SU-DHL-6 (cell line): ENCODE measurements at regions not wholly inside any gene's neighbourhood (a gene's known extent, or its start where the extent isn't known, plus 50 kb on each side); places are given as distances from the start of the nearest gene placed in this dataset.

Source experiments
- H2AFZ ChIP-seq: fragments of 200-600 bp; sonication (generic); 2 replicates; pipeline ENCODE4 v1.6.1; 2014; ENCODE audit warnings: low read depth, mild to moderate bottlenecking, moderate library complexity, mixed read lengths, antibody characterized with exemption, low read length; ENCODE audit not compliant: severe bottlenecking
- H3F3A ChIP-seq: fragments of 200-600 bp; shearing (Covaris generic); 2 replicates; pipeline ENCODE4 v1.6.0; 2016; ENCODE audit warnings: antibody characterized with exemption, mild to moderate bottlenecking; ENCODE audit not compliant: insufficient read depth
- H3K27ac ChIP-seq: fragments of 200-600 bp; sonication (generic); 2 replicates; pipeline ENCODE4 v1.5.1; 2016; ENCODE audit warnings: low read depth, mild to moderate bottlenecking, low read length, moderate library complexity, mixed read lengths
- H3K27me3 ChIP-seq: fragments of 200-600 bp; sonication (generic), shearing (Covaris generic); 2 replicates; pipeline ENCODE4 v1.6.0; 2014; ENCODE audit warnings: mild to moderate bottlenecking, low read length
- H3K36me3 ChIP-seq: fragments of 200-600 bp; sonication (generic); 2 replicates; pipeline ENCODE4 v1.6.1; 2014; ENCODE audit warnings: mild to moderate bottlenecking, low read length, mixed read lengths
- H3K4me2 ChIP-seq: fragments of 300-600, 200-600 bp; shearing (Covaris generic), sonication (generic); 2 replicates; pipeline ENCODE4 v1.6.0; 2014; ENCODE audit warnings: low read length, low read depth, mild to moderate bottlenecking; ENCODE audit not compliant: poor library complexity, severe bottlenecking
- H3K4me3 ChIP-seq: fragments of 200-600 bp; sonication (generic); 2 replicates; pipeline ENCODE4 v1.5.1; 2014; ENCODE audit warnings: antibody characterized with exemption, low read length, mild to moderate bottlenecking, mixed read lengths; ENCODE audit not compliant: insufficient read depth, poor library complexity, severe bottlenecking
- H3K79me2 ChIP-seq: fragments of 200-600 bp; sonication (generic); 2 replicates; pipeline ENCODE4 v1.6.1; 2014; ENCODE audit warnings: mild to moderate bottlenecking, low read length, moderate library complexity; ENCODE audit not compliant: insufficient read depth
- H3K9ac ChIP-seq: fragments of 200-600 bp; sonication (generic); 2 replicates; pipeline ENCODE4 v1.7.0; 2014; ENCODE audit warnings: mild to moderate bottlenecking, low read length
- H3K9me2 ChIP-seq: fragments of 200-600 bp; sonication (generic); replicated peaks from 2 replicates; pipeline ENCODE4 v1.6.1; 2014; ENCODE audit warnings: low read length; ENCODE audit not compliant: insufficient read depth
- H3K9me3 ChIP-seq: fragments of 200-600 bp; sonication (generic); 2 replicates; pipeline ENCODE4 v1.6.1; 2014; ENCODE audit warnings: low read length, mixed read lengths; ENCODE audit not compliant: insufficient read depth
- H4K20me1 ChIP-seq: fragments of 200-600 bp; sonication (generic); 2 replicates; pipeline ENCODE4 v1.6.1; 2014; ENCODE audit warnings: low read depth, mild to moderate bottlenecking, antibody characterized with exemption, low read length, moderate library complexity, mixed read lengths
- CTCF ChIP-seq: fragments of 200-600 bp; sonication (generic); IDR thresholded peaks from one replicate; pipeline ENCODE4 v1.5.1; 2017; ENCODE audit warnings: antibody characterized with exemption, mild to moderate bottlenecking, low read length, moderate library complexity; ENCODE audit not compliant: insufficient read depth, poor library complexity, severe bottlenecking
- EZH2phosphoT487 ChIP-seq: fragments of 200-600 bp; sonication (generic), shearing (Covaris generic); conservative IDR thresholded peaks from 2 replicates; pipeline ENCODE4 v1.6.1; 2018; ENCODE audit warnings: mild to moderate bottlenecking, antibody characterized with exemption, low read length, moderate library complexity, mixed read lengths

GRCh38 chr10:113455947-113456346 lies 96.9 kb upstream of the HABP2 start:
- H2AFZ ChIP-seq, result no peak overlapping the region
- no peaks in the 10 kb centered on the region for H3K27me3 ChIP-seq
- no peaks in the 10 kb centered on the region for H4K20me1 ChIP-seq
- H3K4me3 ChIP-seq, result no peak overlapping the region
- H3K27ac ChIP-seq, result no peak overlapping the region
- H3K9me2 ChIP-seq, result no peaks in the 10 kb centered on the region
- H3K79me2 ChIP-seq, result no peaks in the 10 kb centered on the region
- no peak overlapping the region for H3K9ac ChIP-seq
- TF ChIP-seq EZH2phosphoT487, result no peak
- TF ChIP-seq CTCF, result no peak
- H3K4me2 ChIP-seq, result no peak overlapping the region
- no peaks in the 10 kb centered on the region for H3F3A ChIP-seq
- H3K9me3 ChIP-seq, result no peaks in the 10 kb centered on the region
- H3K36me3 ChIP-seq, result no peaks in the 10 kb centered on the region

- Histone ChIP-seq H3K36me3 (no peaks in the 10 kb centered on the region), H2AFZ (no peak overlapping the region), H3K4me3 (no peak overlapping the region), H3K27me3 (no peaks in the 10 kb centered on the region), H3K27ac (no peak overlapping the region), H3K79me2 (no peaks in the 10 kb centered on the region), H4K20me1 (no peaks in the 10 kb centered on the region), H3K9ac (no peak overlapping the region), H3K9me2 (no peaks in the 10 kb centered on the region), H3K9me3 (no peaks in the 10 kb centered on the region), H3K4me2 (no peak overlapping the region), H3F3A (no peaks in the 10 kb centered on the region)
- TF ChIP-seq CTCF, result no peak
- no peak for TF ChIP-seq EZH2phosphoT487
Measured at GRCh38 chr10:113456741-113457140, 96.1 kb upstream of the HABP2 start.

GRCh38 chr10:113457408-113457807 lies 95.4 kb upstream of the HABP2 start:
- H3F3A ChIP-seq, result no peaks in the 10 kb centered on the region
- TF ChIP-seq EZH2phosphoT487 (no peak), CTCF (no peak)
- no peak overlapping the region for H3K4me3 ChIP-seq
- H3K9ac ChIP-seq, result no peak overlapping the region
- H3K36me3 ChIP-seq, result no peaks in the 10 kb centered on the region
- H3K9me2 ChIP-seq, result no peaks in the 10 kb centered on the region
- no peaks in the 10 kb centered on the region for H3K9me3 ChIP-seq
- no peak overlapping the region for H3K4me2 ChIP-seq
- H3K79me2 ChIP-seq, result no peaks in the 10 kb centered on the region
- no peaks in the 10 kb centered on the region for H4K20me1 ChIP-seq
- no peaks in the 10 kb centered on the region for H3K27me3 ChIP-seq
- no peak overlapping the region for H2AFZ ChIP-seq
- H3K27ac ChIP-seq, result no peak overlapping the region
